Fibroblast of lung (primary cell): ENCODE measurements at regions not wholly inside any gene's neighbourhood (a gene's known extent, or its start where the extent isn't known, plus 50 kb on each side); places are given as distances from the start of the nearest gene placed in this dataset.
"Not testable (repeated sequence)": the region's sequence is repeated elsewhere in the genome, so short reads cannot be mapped to it uniquely, and the experiment has no call there.

Experiments used
- EZH2 ChIP-seq: IDR thresholded peaks from 2 replicates; pipeline ENCODE4 v1.5.1; 2012; ENCODE audit warnings: low read length, control low read depth, mild to moderate bottlenecking; ENCODE audit errors: missing control alignments
- TF ChIP-seq, protein P1 (sequence below), 2 donors: IDR thresholded peaks in 1 of 2; conservative IDR thresholded peaks in 1 of 2; 1 replicate in 1 of 2; 2 replicates in 1 of 2; pipeline ENCODE4 v1.5.1; 2011 to 2012; ENCODE audit warnings: low read length in 2 of 2, control low read depth in 1 of 2, inconsistent platforms in 1 of 2, low read depth in 1 of 2, mild to moderate bottlenecking in 1 of 2

DNA sequence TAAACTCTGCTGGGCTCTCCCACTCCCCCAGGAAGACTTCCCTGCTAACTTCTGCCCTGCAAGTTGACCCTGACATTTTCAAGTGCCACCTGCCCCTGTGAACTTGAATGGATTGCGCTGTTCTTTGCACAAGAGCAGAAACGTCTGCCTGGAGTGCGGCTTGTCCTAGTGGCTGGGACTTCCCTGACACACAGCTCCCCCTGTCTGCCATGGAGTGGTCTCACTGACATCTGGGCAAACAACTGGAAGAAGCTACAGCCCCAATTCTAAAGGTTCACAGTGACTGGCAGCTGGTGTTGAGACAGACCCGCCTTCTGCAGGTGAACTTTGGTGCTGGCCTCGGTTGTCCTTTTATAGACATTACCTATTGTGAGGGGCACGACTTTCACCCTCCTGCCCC, 138.7 kb downstream of the KLRB1 start:
- TF ChIP-seq, protein P1, sequence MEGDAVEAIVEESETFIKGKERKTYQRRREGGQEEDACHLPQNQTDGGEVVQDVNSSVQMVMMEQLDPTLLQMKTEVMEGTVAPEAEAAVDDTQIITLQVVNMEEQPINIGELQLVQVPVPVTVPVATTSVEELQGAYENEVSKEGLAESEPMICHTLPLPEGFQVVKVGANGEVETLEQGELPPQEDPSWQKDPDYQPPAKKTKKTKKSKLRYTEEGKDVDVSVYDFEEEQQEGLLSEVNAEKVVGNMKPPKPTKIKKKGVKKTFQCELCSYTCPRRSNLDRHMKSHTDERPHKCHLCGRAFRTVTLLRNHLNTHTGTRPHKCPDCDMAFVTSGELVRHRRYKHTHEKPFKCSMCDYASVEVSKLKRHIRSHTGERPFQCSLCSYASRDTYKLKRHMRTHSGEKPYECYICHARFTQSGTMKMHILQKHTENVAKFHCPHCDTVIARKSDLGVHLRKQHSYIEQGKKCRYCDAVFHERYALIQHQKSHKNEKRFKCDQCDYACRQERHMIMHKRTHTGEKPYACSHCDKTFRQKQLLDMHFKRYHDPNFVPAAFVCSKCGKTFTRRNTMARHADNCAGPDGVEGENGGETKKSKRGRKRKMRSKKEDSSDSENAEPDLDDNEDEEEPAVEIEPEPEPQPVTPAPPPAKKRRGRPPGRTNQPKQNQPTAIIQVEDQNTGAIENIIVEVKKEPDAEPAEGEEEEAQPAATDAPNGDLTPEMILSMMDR (conservative IDR thresholded peaks at IDR 0.05 in 1 of 2, IDR thresholded peaks at IDR 0.05 in 1 of 2; ENCODE audit: low read depth in 1 of 2, low read length in 2 of 2), result peak; percentile 45 to 73
- TF ChIP-seq EZH2, result not testable (repeated sequence)
